OCI-LY1 (cell line): ENCODE measurements at regions not wholly inside any gene's neighbourhood (a gene's known extent, or its start where the extent isn't known, plus 50 kb on each side); places are given as distances from the start of the nearest gene placed in this dataset.
A peak's percentile ranks its signal among the peaks of the same experiment; 100 is the strongest.

Source experiments
- H2AFZ ChIP-seq: fragments of 200-600 bp; sonication (generic), shearing (Covaris generic); 2 replicates; pipeline ENCODE4 v1.6.0; 2014; ENCODE audit warnings: antibody characterized with exemption, mild to moderate bottlenecking, low read length
- H3F3A ChIP-seq: fragments of 200-600 bp; sonication (generic), shearing (Covaris generic); 2 replicates; pipeline ENCODE4 v1.6.0; 2014; ENCODE audit warnings: mild to moderate bottlenecking, antibody characterized with exemption, low read length, moderate library complexity; ENCODE audit not compliant: insufficient read depth
- H3K27ac ChIP-seq: fragments of 200-600 bp; sonication (generic); 2 replicates; pipeline ENCODE4 v1.5.1; 2014; ENCODE audit warnings: low read length, mixed run types, mild to moderate bottlenecking, low read depth; ENCODE audit not compliant: poor library complexity, severe bottlenecking
- H3K27me3 ChIP-seq: fragments of 200-600 bp; sonication (generic); 2 replicates; pipeline ENCODE4 v1.6.0; 2014; ENCODE audit warnings: antibody characterized with exemption, mild to moderate bottlenecking, low read length, moderate library complexity; ENCODE audit not compliant: insufficient read depth
- H3K36me3 ChIP-seq: fragments of 200-600 bp; sonication (generic); 2 replicates; pipeline ENCODE4 v1.6.1; 2014; ENCODE audit warnings: mild to moderate bottlenecking, antibody characterized with exemption, low read length, moderate library complexity, mixed read lengths; ENCODE audit not compliant: insufficient read depth
- H3K4me1 ChIP-seq: fragments of 200-600 bp; sonication (generic); 2 replicates; pipeline ENCODE4 v1.5.1; 2014; ENCODE audit warnings: mild to moderate bottlenecking, low read length, moderate library complexity; ENCODE audit not compliant: insufficient read depth, severe bottlenecking
- H3K4me2 ChIP-seq: fragments of 200-600 bp; sonication (generic), shearing (Covaris generic); 2 replicates; pipeline ENCODE4 v1.6.1; 2014; ENCODE audit warnings: low read length
- H3K4me3 ChIP-seq: fragments of 200-600 bp; sonication (generic); 2 replicates; pipeline ENCODE4 v1.5.1; 2014; ENCODE audit warnings: low read length, low read depth, mild to moderate bottlenecking, mixed read lengths; ENCODE audit not compliant: poor library complexity, severe bottlenecking
- H3K79me2 ChIP-seq: fragments of 200-600 bp; shearing (Covaris generic); 2 replicates; pipeline ENCODE4 v1.6.1; 2016; ENCODE audit warnings: mixed run types, low read length, mixed read lengths; ENCODE audit not compliant: insufficient read depth
- H3K9ac ChIP-seq: fragments of 200-600 bp; sonication (generic), shearing (Covaris generic); 2 replicates; pipeline ENCODE4 v1.6.1; 2014; ENCODE audit warnings: mild to moderate bottlenecking, low read length, mixed read lengths
- H3K9me2 ChIP-seq: fragments of 200-600 bp; sonication (generic), shearing (Covaris generic); 2 replicates; pipeline ENCODE4 v1.6.1; 2014; ENCODE audit warnings: low read depth, mild to moderate bottlenecking, low read length, mixed read lengths
- H3K9me3 ChIP-seq: fragments of 200-600 bp; shearing (Covaris generic); 2 replicates; pipeline ENCODE4 v1.6.1; 2014; ENCODE audit warnings: low read length, mixed read lengths
- H4K20me1 ChIP-seq: fragments of 200-600 bp; sonication (generic), shearing (Covaris generic); 2 replicates; pipeline ENCODE4 v1.6.0; 2016; ENCODE audit warnings: mild to moderate bottlenecking, low read length; ENCODE audit not compliant: insufficient read depth
- CTCF ChIP-seq: fragments of 200-600 bp; sonication (generic), shearing (Covaris generic); IDR thresholded peaks from 2 replicates; pipeline ENCODE4 v1.5.1; 2017; ENCODE audit warnings: mild to moderate bottlenecking, antibody characterized with exemption, low read length, moderate library complexity, mixed read lengths
- EZH2 ChIP-seq: fragments of 200-600 bp; sonication (generic), shearing (Covaris generic); IDR thresholded peaks from 2 replicates; pipeline ENCODE4 v1.8.0; 2017; ENCODE audit warnings: borderline replicate concordance, mixed run types, mild to moderate bottlenecking, antibody characterized with exemption, low read length, moderate library complexity, mixed read lengths

DNA sequence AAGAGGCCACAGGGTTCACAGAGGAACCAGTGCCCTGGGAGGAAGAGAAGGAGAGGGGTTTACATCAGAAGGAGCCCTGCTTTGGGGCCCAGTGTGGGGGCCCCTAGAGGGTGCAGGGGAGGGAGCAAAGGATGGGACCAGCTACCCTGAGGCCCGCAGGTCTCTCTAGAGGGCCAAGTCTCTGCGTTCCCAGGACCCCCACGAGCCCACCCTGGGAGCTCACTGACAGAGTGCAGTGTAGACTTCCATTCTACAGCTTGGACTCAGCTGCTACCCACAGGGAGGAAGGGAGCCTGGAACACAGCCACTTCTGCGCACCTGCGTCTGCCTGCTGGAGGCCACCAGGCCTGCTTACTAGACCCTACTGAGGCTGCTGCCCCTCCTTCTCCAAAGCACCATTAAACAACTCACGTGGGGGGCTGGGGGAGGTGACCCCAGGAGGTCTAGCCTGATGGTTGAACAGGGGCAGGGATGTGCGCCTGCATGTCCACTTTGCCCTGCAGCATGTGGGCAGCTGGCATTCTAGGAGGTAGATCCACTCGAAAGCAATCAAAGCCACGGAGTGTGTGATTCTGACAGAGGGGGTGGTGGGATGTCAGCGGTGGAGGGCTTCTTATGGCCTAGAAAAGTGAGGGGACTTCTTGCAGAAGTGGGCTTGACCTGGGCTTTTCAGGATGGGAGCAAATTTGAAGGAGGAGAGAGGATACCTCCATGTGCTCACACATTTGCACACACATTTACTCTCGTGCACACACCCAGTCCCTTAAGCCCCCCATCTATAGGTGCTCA, 90.2 kb downstream of the ZFP36L2 start:
- no peaks in the 10 kb centered on the region for H4K20me1 ChIP-seq
- H3K79me2 ChIP-seq = no peaks in the 10 kb centered on the region
- H3K27me3 ChIP-seq = no peaks in the 10 kb centered on the region
- peak overlapping the region; percentile 38 for H3K4me2 ChIP-seq
- H3K9me3 ChIP-seq = no peaks in the 10 kb centered on the region
- no peaks in the 10 kb centered on the region for H3K9me2 ChIP-seq
- no peaks in the 10 kb centered on the region for H3K36me3 ChIP-seq
- no peak overlapping the region for H2AFZ ChIP-seq
- H3K4me1 ChIP-seq = peaks cover 90% of the 10 kb centered on the region
- peak overlapping the region; percentile 17 for H3K4me3 ChIP-seq
- peaks cover 15% of the 10 kb centered on the region; the same call in 1 of the 2 replicates for H3F3A ChIP-seq
- peak overlapping the region; percentile 100 for H3K27ac ChIP-seq
- TF ChIP-seq CTCF (no peak), EZH2 (no peak)
- peak overlapping the region; percentile 72 for H3K9ac ChIP-seq

DNA sequence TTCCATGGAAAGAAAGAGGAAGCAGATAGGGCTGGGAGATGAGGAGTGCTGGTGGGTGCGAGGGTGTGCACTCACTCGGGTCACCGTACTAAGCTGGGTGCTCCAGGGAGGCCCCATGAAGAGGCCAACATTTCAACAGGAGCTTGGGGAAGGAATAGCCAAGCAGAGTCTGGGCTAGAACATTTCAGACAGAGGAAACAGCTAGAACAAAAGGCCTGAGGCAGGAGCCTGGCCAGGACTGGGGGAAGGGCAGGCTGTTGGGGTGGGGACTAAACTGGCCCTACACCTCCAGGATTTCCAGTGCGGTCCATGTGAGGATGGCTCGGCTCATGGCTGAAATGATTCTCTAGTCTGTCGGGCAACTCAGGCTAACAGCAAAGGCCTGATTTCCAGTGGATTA, 90.8 kb downstream of the ZFP36L2 start:
- Histone ChIP-seq H3K27me3 (no peaks in the 10 kb centered on the region), H3K9ac (peak overlapping the region; percentile 72), H3F3A (peaks cover 15% of the 10 kb centered on the region; the same call in 1 of the 2 replicates), H4K20me1 (no peaks in the 10 kb centered on the region), H3K79me2 (no peaks in the 10 kb centered on the region), H2AFZ (no peak overlapping the region), H3K36me3 (no peaks in the 10 kb centered on the region), H3K4me1 (peaks cover 96% of the 10 kb centered on the region), H3K9me3 (no peaks in the 10 kb centered on the region), H3K4me2 (peak overlapping the region; percentile 38), H3K9me2 (no peaks in the 10 kb centered on the region), H3K27ac (peak overlapping the region; percentile 100), H3K4me3 (no peak overlapping the region)
- no peak for TF ChIP-seq EZH2
- TF ChIP-seq CTCF = no peak

- TF ChIP-seq EZH2 = no peak
- no peak for TF ChIP-seq CTCF
- Histone ChIP-seq H4K20me1 (no peaks in the 10 kb centered on the region), H3K27ac (peak overlapping the region; percentile 100), H3K27me3 (no peaks in the 10 kb centered on the region), H3K9me2 (no peaks in the 10 kb centered on the region), H3K4me3 (peak overlapping the region; percentile 22), H2AFZ (no peak overlapping the region), H3K9ac (peak overlapping the region; percentile 80; the same call in 1 of the 2 replicates), H3F3A (peaks cover 15% of the 10 kb centered on the region; the same call in 1 of the 2 replicates), H3K79me2 (no peaks in the 10 kb centered on the region), H3K4me1 (peaks cover 100% of the 10 kb centered on the region), H3K9me3 (no peaks in the 10 kb centered on the region), H3K4me2 (peak overlapping the region; percentile 33), H3K36me3 (no peaks in the 10 kb centered on the region)
Observed at GRCh38 chr2:43134571-43134889, 91.9 kb downstream of the ZFP36L2 start.
